SK-N-SH (cell line): ENCODE measurements at regions not wholly inside any gene's neighbourhood (a gene's known extent, or its start where the extent isn't known, plus 50 kb on each side); places are given as distances from the start of the nearest gene placed in this dataset.

Source experiments
- EZH2phosphoT487 ChIP-seq: fragments of 200-600 bp; sonication (generic); IDR thresholded peaks from 2 replicates; pipeline ENCODE4 v1.6.1; 2017; ENCODE audit warnings: low read depth, mixed run types, mild to moderate bottlenecking, antibody characterized with exemption, moderate library complexity, borderline replicate concordance
- MAX ChIP-seq: IDR thresholded peaks from 2 replicates; pipeline ENCODE4 v1.4.0; 2012; ENCODE audit warnings: low read depth
- TF ChIP-seq, protein P1 (sequence below): fragments of 200-600 bp; sonication (generic); IDR thresholded peaks from 2 replicates; pipeline ENCODE4 v1.6.1; 2017; ENCODE audit warnings: antibody characterized with exemption, mild to moderate bottlenecking, moderate library complexity

GRCh38 chrX:121958886-121959285, 911.5 kb downstream of the GLUD2 start:
- no peak for TF ChIP-seq EZH2phosphoT487
- TF ChIP-seq, protein P1, sequence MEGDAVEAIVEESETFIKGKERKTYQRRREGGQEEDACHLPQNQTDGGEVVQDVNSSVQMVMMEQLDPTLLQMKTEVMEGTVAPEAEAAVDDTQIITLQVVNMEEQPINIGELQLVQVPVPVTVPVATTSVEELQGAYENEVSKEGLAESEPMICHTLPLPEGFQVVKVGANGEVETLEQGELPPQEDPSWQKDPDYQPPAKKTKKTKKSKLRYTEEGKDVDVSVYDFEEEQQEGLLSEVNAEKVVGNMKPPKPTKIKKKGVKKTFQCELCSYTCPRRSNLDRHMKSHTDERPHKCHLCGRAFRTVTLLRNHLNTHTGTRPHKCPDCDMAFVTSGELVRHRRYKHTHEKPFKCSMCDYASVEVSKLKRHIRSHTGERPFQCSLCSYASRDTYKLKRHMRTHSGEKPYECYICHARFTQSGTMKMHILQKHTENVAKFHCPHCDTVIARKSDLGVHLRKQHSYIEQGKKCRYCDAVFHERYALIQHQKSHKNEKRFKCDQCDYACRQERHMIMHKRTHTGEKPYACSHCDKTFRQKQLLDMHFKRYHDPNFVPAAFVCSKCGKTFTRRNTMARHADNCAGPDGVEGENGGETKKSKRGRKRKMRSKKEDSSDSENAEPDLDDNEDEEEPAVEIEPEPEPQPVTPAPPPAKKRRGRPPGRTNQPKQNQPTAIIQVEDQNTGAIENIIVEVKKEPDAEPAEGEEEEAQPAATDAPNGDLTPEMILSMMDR: no peak
- no peak for TF ChIP-seq MAX
